GM12891 (cell line): ENCODE measurements at regions not wholly inside any gene's neighbourhood (a gene's known extent, or its start where the extent isn't known, plus 50 kb on each side); places are given as distances from the start of the nearest gene placed in this dataset.

Experiments
- PAX5 ChIP-seq: IDR thresholded peaks from 2 replicates; pipeline ENCODE4 v1.6.1; 2011; ENCODE audit warnings: low read length, moderate library complexity, mild to moderate bottlenecking; ENCODE audit not compliant: insufficient read depth, severe bottlenecking
- POLR2AphosphoS5 ChIP-seq: IDR thresholded peaks from 2 replicates; pipeline ENCODE4 v1.6.1; 2011; ENCODE audit warnings: low read depth, low read length, control low read depth

- TF ChIP-seq POLR2AphosphoS5, result no peak
- no peak for TF ChIP-seq PAX5
These were observed 989.6 kb upstream of the COX7C start for GRCh38 chr5:85628153-85628552.
